ENCODE measurements at regions not wholly inside any gene's neighbourhood (a gene's known extent, or its start where the extent isn't known, plus 50 kb on each side); places are given as distances from the start of the nearest gene placed in this dataset.

GRCh38 chr14:56501909-56502530, 77.6 kb upstream of the TMEM260 start:
- no peak for DNase-seq (ENCODE audit: low read depth)

DNA sequence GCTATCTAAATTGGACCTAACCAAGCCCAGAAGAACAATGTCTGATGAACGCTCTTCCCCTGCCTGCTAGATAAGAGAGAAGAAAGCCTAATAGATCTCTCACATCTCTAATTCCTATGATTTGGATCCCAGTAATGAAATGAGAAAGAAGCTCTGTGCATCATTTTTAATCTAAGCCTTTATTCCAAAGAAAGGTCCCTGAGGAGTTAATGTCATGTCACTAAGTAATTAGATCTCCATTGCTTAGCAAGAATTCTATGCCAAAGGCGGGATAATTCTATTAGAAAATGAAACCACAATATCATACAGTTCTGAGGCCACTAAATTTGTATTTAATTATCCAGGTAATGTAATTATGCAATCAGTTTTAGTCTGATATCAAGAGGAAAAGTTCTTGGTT, 74.2 kb upstream of the TMEM260 start:
- DNase-seq (ENCODE audit: low read depth) = no peak

- DNase-seq (ENCODE audit: low read depth) = no peak
Observed at GRCh38 chr14:56512521-56512920, 67.1 kb upstream of the TMEM260 start.

DNA sequence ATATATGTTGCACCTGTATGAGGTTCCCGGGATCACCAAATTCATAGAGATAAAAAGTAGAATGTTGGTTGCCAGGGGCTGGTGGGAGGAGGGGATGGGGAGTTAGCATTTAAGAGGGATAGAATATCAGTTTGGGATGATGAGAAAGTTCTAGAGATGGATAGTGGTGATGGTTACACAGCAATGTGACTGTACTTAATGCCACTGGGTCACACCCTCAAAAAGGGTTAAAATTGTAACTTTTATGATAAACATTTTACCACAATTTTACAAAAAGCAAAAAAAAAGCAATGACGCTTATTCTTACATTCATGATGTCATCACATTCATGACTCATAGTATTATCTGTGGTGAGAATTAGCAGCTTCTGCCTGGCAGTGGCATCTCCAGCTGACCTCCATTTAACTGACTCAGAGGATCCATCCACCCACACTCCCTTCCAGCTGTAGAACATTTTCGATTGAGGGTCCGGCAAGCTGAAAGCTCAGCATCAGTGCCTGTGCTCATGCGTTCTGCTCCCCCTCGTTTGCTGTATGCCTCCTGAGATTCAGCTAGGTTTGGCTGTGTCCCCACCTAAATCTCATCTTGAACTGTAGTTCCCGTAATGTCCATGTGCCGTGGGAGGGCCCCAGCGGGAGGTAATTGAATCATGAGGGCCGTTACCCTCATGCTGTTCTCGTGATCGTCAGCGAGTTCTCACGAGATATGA, 64.8 kb upstream of the TMEM260 start:
- no peak for DNase-seq (ENCODE audit: low read depth)

DNA sequence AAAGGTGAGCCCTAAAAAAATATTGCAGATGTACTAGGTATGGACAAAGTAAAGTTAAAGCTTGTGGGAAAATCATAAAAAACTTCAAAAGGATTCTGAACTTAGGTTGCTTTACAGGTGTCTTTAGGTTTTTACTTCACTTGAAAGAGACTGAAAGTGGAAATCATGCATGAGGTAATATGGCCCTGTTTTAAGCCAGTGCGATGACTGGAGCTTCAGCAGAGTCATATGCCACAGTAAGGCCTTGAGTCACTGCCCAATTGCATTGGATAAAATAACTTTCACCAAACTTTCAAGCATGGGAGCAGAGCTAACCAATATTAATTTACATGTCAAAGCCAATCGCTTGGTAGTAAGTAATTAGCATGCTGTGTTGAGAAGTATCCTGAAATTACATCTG, 63.9 kb upstream of the TMEM260 start:
- no peak for DNase-seq (ENCODE audit: low read depth)

- no peak for DNase-seq (ENCODE audit: low read depth)
Observed at GRCh38 chr14:56522403-56522802, 57.2 kb upstream of the TMEM260 start.

DNA sequence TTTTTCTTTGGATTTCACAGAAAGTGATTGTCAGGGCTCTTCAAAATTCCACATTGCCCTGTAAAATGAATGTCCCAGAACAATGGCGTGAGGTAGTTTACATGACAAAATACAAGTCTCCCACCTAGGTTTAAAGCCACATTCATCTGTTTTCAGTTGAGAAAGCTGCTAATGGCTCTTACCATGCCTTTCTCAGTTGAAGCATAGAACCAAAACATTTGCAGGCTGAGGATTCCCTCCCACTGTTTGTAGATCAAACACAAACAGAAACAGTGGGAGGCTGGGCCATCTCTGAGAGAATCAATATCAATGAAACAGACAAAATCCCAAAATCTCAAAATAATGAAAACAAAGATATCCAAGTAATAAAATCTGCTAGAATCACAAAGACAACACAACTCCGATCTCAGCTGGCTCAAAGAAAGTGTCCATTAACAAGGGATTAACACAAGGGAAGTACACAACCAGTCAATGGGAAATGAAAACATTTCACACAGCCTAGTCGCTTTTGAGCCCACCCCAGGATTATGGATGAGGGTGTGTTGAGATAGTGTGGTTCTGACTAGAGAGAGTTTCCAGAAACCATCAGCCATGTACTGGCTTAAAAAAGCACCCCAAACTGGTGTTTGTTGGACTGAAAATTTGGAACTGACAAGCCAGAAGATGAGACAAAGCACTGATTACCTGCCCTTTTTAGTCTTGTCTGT, 54.5 kb upstream of the TMEM260 start:
- DNase-seq (ENCODE audit: low read depth) = no peak

- DNase-seq (ENCODE audit: low read depth) = no peak
Observed at GRCh38 chr14:56528927-56529326, 50.7 kb upstream of the TMEM260 start.

Measured in GM04503 (cell line).